IMR-90 (cell line): ENCODE measurements at regions not wholly inside any gene's neighbourhood (a gene's known extent, or its start where the extent isn't known, plus 50 kb on each side); places are given as distances from the start of the nearest gene placed in this dataset.

Experiments used
- ATAC-seq: fragments of 200-7000 bp; cut with Tn5 transposase; 2 replicates; pipeline ENCODE4 v1.9.1; 2020; ENCODE audit warnings: low read depth, mild to moderate bottlenecking, moderate library complexity
- BruUV-seq: library from RNA; stranded (reverse); fragments of 400-500 nt; replicated peaks from 2 replicates; lab custom pipeline; 2021; lab: Mats Ljungman, UMichigan
- CTCF ChIA-PET: fragments of 300-600 bp; formaldehyde crosslinking; extraction: SDS; loops from one replicate; lab custom pipeline; 2021; ENCODE audit warnings: antibody characterized with exemption; lab: Yijun Ruan, JAX
- POLR2A ChIA-PET: fragments of 300-600 bp; sonication (Branson Sonifier 250); formaldehyde crosslinking; loops from one replicate; lab custom pipeline; 2022; ENCODE audit warnings: antibody characterized with exemption; ENCODE audit not compliant: unreplicated experiment; lab: Charles Lee
- DNase-seq: peaks from one replicate; pipeline ENCODE4 v3.0.0; 2013
- H2AFZ ChIP-seq: replicated peaks from 2 replicates; pipeline ENCODE3; 2013; ENCODE audit warnings: low read length, mild to moderate bottlenecking; ENCODE audit not compliant: poor library complexity
- H2AK5ac ChIP-seq: 2 replicates; pipeline ENCODE4 v1.6.1; 2013; ENCODE audit warnings: low read depth, low read length, inconsistent platforms
- H2AK9ac ChIP-seq: replicated peaks from 2 replicates; pipeline ENCODE3; 2013; ENCODE audit warnings: mild to moderate bottlenecking, low read depth, low read length, moderate library complexity; ENCODE audit not compliant: poor library complexity
- H2BK120ac ChIP-seq: 2 replicates; pipeline ENCODE4 v1.6.1; 2013; ENCODE audit warnings: low read depth, low read length, inconsistent platforms
- H2BK15ac ChIP-seq: 3 replicates; pipeline ENCODE4 v1.6.1; 2013; ENCODE audit warnings: low read depth, low read length, inconsistent platforms
- H2BK20ac ChIP-seq: 2 replicates; pipeline ENCODE4 v1.6.1; 2013; ENCODE audit warnings: low read depth, mild to moderate bottlenecking, inconsistent platforms, low read length, moderate library complexity
- H2BK5ac ChIP-seq: 2 replicates; pipeline ENCODE4 v1.6.1; 2013; ENCODE audit warnings: mild to moderate bottlenecking, low read depth, low read length, inconsistent platforms; ENCODE audit not compliant: poor library complexity, severe bottlenecking
- H3K14ac ChIP-seq: replicated peaks from 2 replicates; pipeline ENCODE4 v1.6.1; 2013; ENCODE audit warnings: low read depth, low read length, inconsistent platforms
- H3K18ac ChIP-seq: 2 replicates; pipeline ENCODE4 v1.6.1; 2013; ENCODE audit warnings: low read depth, low read length, control low read depth
- H3K23ac ChIP-seq: 2 replicates; pipeline ENCODE4 v1.6.1; 2013; ENCODE audit warnings: low read depth, low read length, inconsistent platforms
- H3K27ac ChIP-seq: 2 replicates; pipeline ENCODE4 v1.5.1; 2013; ENCODE audit warnings: mild to moderate bottlenecking, control low read depth, low read length; ENCODE audit not compliant: insufficient read depth
- H3K27me3 ChIP-seq: 2 replicates; pipeline ENCODE4 v1.6.1; 2013; ENCODE audit warnings: low read length; ENCODE audit not compliant: control insufficient read depth, insufficient read depth
- H3K36me3 ChIP-seq: 2 replicates; pipeline ENCODE4 v1.6.1; 2013; ENCODE audit warnings: low read length, mixed read lengths; ENCODE audit not compliant: control insufficient read depth, insufficient read depth
- H3K4ac ChIP-seq: 2 replicates; pipeline ENCODE4 v1.6.1; 2013; ENCODE audit warnings: low read depth, low read length, inconsistent platforms
- H3K4me1 ChIP-seq: 2 replicates; pipeline ENCODE4 v1.6.1; 2013; ENCODE audit warnings: low read length, mixed read lengths; ENCODE audit not compliant: control insufficient read depth, insufficient read depth
- H3K4me2 ChIP-seq: 2 replicates; pipeline ENCODE4 v1.6.1; 2013; ENCODE audit warnings: low read depth, mild to moderate bottlenecking, control low read depth, low read length, moderate library complexity
- H3K4me3 ChIP-seq: 2 replicates; pipeline ENCODE4 v1.5.1; 2013; ENCODE audit warnings: low read depth, mild to moderate bottlenecking, control low read depth, low read length, moderate library complexity; ENCODE audit not compliant: insufficient read depth
- H3K56ac ChIP-seq: 2 replicates; pipeline ENCODE4 v1.6.1; 2013; ENCODE audit warnings: low read length, inconsistent platforms; ENCODE audit not compliant: insufficient read depth; ENCODE audit errors: extremely low read depth
- H3K79me1 ChIP-seq, 2 experiments: 2 replicates each; pipeline ENCODE4 v1.6.1; 2013; ENCODE audit warnings: low read length in 2 of 2, inconsistent platforms in 1 of 2, low read depth in 1 of 2
- H3K9ac ChIP-seq: 2 replicates; pipeline ENCODE4 v1.6.1; 2013; ENCODE audit warnings: low read depth, low read length, control low read depth
- H3K9me1 ChIP-seq: 2 replicates; pipeline ENCODE4 v1.6.1; 2013; ENCODE audit warnings: low read length, inconsistent platforms; ENCODE audit not compliant: insufficient read depth
- H3K9me3 ChIP-seq: 2 replicates; pipeline ENCODE4 v1.6.1; 2013; ENCODE audit warnings: low read length; ENCODE audit not compliant: control insufficient read depth, insufficient read depth
- H4K20me1 ChIP-seq: 2 replicates; pipeline ENCODE4 v1.6.1; 2013; ENCODE audit warnings: low read length, inconsistent platforms; ENCODE audit not compliant: insufficient read depth
- H4K5ac ChIP-seq: 2 replicates; pipeline ENCODE4 v1.6.1; 2013; ENCODE audit warnings: mild to moderate bottlenecking, low read depth, low read length, control low read depth
- H4K8ac ChIP-seq, 2 experiments: 2 replicates each; pipeline ENCODE4 v1.6.1; 2013; ENCODE audit warnings: low read depth in 2 of 2, low read length in 2 of 2, control low read depth in 1 of 2, inconsistent platforms in 1 of 2
- H4K91ac ChIP-seq: 2 replicates; pipeline ENCODE4 v1.6.1; 2013; ENCODE audit warnings: low read depth, low read length, inconsistent platforms; ENCODE audit not compliant: insufficient read depth
- CHD1 ChIP-seq: IDR thresholded peaks from 2 replicates; pipeline ENCODE4 v1.6.1; 2012; ENCODE audit warnings: low read depth, low read length, improper control_type of control experiment
- CTCF ChIP-seq: conservative IDR thresholded peaks from 2 replicates; pipeline ENCODE4 v1.5.1; 2012; ENCODE audit warnings: mild to moderate bottlenecking, low read depth, low read length, improper control_type of control experiment
- FOS ChIP-seq: fragments of 150-350 bp; IDR thresholded peaks from 2 replicates; pipeline ENCODE4 v1.6.1; 2016; ENCODE audit warnings: low read depth, low read length
- MAFK ChIP-seq: IDR thresholded peaks from 2 replicates; pipeline ENCODE4 v1.6.1; 2012; ENCODE audit warnings: low read depth, low read length, improper control_type of control experiment
- WGBS, 2 experiments: methylation state at CpG; one replicate each; pipeline versions ENCODE4 v1.1.5 to v1.1.7; 2013; ENCODE audit warnings: missing lambda C conversion rate in 2 of 2; ENCODE audit not compliant: insufficient read length in 1 of 2; ENCODE audit errors: extremely low coverage in 2 of 2; 5-methylcytosine and 5-hydroxymethylcytosine counted together
- dilution Hi-C: fragments of 300-500 bp; cut with HindIII; formaldehyde crosslinking; loops from one replicate; pipeline ENCODE4 v1.14.3; 2018; ENCODE audit warnings: low sequenced_read_pairs; ENCODE audit not compliant: unreplicated experiment
- in situ Hi-C: fragments of 300-500 bp; cut with MboI; formaldehyde crosslinking; loops from 3 replicates; pipeline ENCODE4 v1.14.3; 2019; ENCODE audit warnings: low sequenced_read_pairs, inconsistent platforms, mixed read lengths
- intact Hi-C: fragments of 100-400 bp; cut with micrococcal nuclease; formaldehyde crosslinking; loops from 2 replicates; pipeline ENCODE4 v1.10.0; 2022

DNA sequence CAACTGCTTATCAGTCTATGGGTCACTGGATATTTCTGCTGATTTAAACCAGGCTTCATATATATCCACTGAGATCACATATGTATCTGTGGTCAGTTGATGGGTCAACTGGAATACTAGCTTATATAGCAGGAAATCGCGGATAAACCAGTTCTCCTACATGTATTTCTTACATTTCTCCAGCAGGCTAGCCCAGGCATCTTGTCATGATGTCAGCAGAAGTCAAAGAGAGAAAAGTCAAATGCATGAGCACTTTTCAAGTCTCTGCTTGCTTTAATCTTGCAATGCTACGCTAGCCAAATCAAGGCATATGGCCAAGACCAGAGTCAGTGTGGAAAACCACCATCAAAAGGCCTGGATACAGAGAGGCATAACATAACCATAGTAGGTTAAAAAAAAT lies 1008.8 kb upstream of the DIAPH2 start:
- Histone ChIP-seq H3K4me3 (no peak overlapping the region), H3K4ac (no peak overlapping the region), H3K9ac (no peak overlapping the region), H3K9me3 (no peaks in the 10 kb centered on the region), H2AFZ (no peak overlapping the region), H2AK5ac (no peak overlapping the region), H2BK15ac (no peak overlapping the region), H3K14ac (no peak overlapping the region), H3K27me3 (no peaks in the 10 kb centered on the region), H3K23ac (no peak overlapping the region), H2BK5ac (no peak overlapping the region), H4K5ac (no peak overlapping the region), H3K56ac (no peak overlapping the region), H4K20me1 (no peaks in the 10 kb centered on the region), H2AK9ac (no peak overlapping the region), H4K91ac (no peak overlapping the region), H3K4me1 (no peaks in the 10 kb centered on the region), H3K4me2 (no peak overlapping the region), H3K9me1 (no peaks in the 10 kb centered on the region), H3K27ac (no peak overlapping the region), H3K79me1 (no peaks in the 10 kb centered on the region), H3K36me3 (no peaks in the 10 kb centered on the region), H4K8ac (no peak overlapping the region), H2BK120ac (no peak overlapping the region), H2BK20ac (no peak overlapping the region), H3K18ac (no peak overlapping the region)
- no TSS peak for BruUV-seq
- ChIA-PET POLR2A (no interaction called here), CTCF (no interaction called here)
- intact Hi-C loops (no loop called here), in situ Hi-C loops (no loop called here), dilution Hi-C loops (no loop called here)
- no peak for DNase-seq
- no peak for ATAC-seq
- TF ChIP-seq CTCF (no peak), CHD1 (no peak), MAFK (no peak), FOS (no peak)
- whole genome bisulfite sequencing, 2 experiments, result no CpG with 5 or more reads among the region's 3 CpGs
